Stimulated activated naive CD8-positive, alpha-beta T cell treated with anti-CD3 and anti-CD28 coated beads, Interleukin-15, Interleukin-2, amounts not matched to agents 100 ng/mL and 50 ng/mL, for 24 hours (primary cell): ENCODE measurements at regions not wholly inside any gene's neighbourhood (a gene's known extent, or its start where the extent isn't known, plus 50 kb on each side); places are given as distances from the start of the nearest gene placed in this dataset.

ENCODE experiments used
- H3K27ac Mint-ChIP-seq: one replicate; pipeline ENCODE4 v1.8.0; 2021; ENCODE audit warnings: mild to moderate bottlenecking, mixed read lengths
- H3K27me3 Mint-ChIP-seq: one replicate; pipeline ENCODE4 v1.8.0; 2021; ENCODE audit warnings: mixed read lengths
- H3K36me3 Mint-ChIP-seq: one replicate; pipeline ENCODE4 v1.8.0; 2021; ENCODE audit warnings: low read depth, mixed read lengths
- H3K4me1 Mint-ChIP-seq: one replicate; pipeline ENCODE4 v1.8.0; 2021; ENCODE audit warnings: low read depth, mixed read lengths
- H3K4me3 Mint-ChIP-seq: one replicate; pipeline ENCODE4 v1.8.0; 2021; ENCODE audit warnings: mild to moderate bottlenecking, mixed read lengths
- H3K9me3 Mint-ChIP-seq: one replicate; pipeline ENCODE4 v1.8.0; 2021; ENCODE audit warnings: mixed read lengths

DNA sequence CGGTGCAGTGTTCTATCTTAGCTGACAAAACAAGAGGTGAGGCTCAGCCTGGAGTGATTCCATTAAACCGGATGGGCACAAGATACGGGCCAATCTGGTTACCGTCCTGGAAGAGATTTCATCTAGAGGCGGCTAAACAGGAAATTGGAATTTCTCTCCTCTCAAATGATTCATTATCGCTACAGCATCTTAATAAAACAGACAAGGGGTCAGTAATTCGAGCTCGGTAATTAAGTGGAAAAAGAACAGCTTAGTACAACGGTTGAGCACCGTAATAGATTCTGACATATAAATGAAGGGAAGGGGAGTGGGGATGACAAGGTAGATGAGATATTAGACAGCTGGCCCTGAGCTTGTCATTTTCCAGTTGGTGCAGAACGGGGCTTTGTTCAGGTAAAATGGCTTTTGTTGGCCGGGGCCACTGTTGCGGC lies 137.2 kb downstream of the EDN3 start:
- Mint-ChIP-seq H3K4me3 (no peak overlapping the region), H3K36me3 (no peaks in the 10 kb centered on the region), H3K27ac (no peak overlapping the region), H3K9me3 (no peaks in the 10 kb centered on the region), H3K4me1 (no peaks in the 10 kb centered on the region), H3K27me3 (peaks cover 20% of the 10 kb centered on the region)

GRCh38 chr20:59438201-59438600 lies 137.8 kb downstream of the EDN3 start:
- Mint-ChIP-seq H3K36me3 (no peaks in the 10 kb centered on the region), H3K9me3 (no peaks in the 10 kb centered on the region), H3K4me3 (no peak overlapping the region), H3K27ac (no peak overlapping the region), H3K27me3 (peaks cover 20% of the 10 kb centered on the region), H3K4me1 (no peaks in the 10 kb centered on the region)

DNA sequence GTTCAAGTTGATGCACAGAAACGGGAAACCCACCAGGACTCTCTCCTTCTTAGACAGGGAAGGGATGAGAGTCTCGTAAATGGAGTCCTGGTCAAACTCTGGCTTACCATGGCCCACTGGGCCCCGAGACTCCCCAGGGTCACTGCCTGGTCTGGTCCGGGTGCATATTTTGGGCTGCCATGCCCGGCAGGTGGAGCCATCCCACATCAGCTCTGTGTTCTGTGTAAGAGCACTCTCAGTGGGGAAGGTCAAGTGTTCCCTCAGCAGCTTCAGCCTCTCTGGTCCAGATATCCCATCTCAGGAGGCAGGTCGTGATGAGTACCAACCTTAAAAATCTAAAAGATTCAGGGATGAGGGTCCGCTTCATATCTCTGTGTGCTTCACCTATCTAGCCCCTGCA lies 138.8 kb downstream of the EDN3 start:
- Mint-ChIP-seq H3K9me3 (no peaks in the 10 kb centered on the region), H3K4me3 (no peak overlapping the region), H3K27me3 (peaks cover 27% of the 10 kb centered on the region), H3K4me1 (no peaks in the 10 kb centered on the region), H3K27ac (no peak overlapping the region), H3K36me3 (no peaks in the 10 kb centered on the region)

DNA sequence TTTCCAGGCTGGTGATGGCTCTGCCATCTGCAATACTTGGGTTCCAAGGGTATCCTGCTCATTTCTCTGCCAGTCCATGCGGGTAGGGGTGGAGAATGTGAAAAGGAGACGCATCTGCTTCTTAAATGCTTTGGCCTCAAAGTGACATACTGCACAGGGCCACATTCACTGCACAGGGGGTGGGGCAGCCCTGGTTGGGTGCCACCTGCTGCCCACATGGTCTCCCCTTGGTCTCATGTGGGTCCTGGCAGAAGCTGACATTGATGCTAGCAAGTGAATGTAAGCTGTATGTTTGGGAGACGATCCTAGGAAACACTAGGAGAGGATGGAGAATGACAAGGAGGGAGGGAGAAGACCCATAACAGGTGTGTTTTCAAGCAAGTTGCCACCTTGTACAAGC lies 140.9 kb downstream of the EDN3 start:
- Mint-ChIP-seq H3K27me3 (peaks cover 43% of the 10 kb centered on the region), H3K4me1 (no peaks in the 10 kb centered on the region), H3K36me3 (no peaks in the 10 kb centered on the region), H3K27ac (no peak overlapping the region), H3K9me3 (no peaks in the 10 kb centered on the region), H3K4me3 (no peak overlapping the region)

GRCh38 chr20:59441860-59442810 lies 141.7 kb downstream of the EDN3 start:
- H3K4me1 Mint-ChIP-seq = no peaks in the 10 kb centered on the region
- no peaks in the 10 kb centered on the region for H3K36me3 Mint-ChIP-seq
- H3K27ac Mint-ChIP-seq = no peak overlapping the region
- H3K9me3 Mint-ChIP-seq = no peaks in the 10 kb centered on the region
- H3K27me3 Mint-ChIP-seq = peaks cover 44% of the 10 kb centered on the region
- no peak overlapping the region for H3K4me3 Mint-ChIP-seq

GRCh38 chr20:59443550-59443949 lies 143.1 kb downstream of the EDN3 start:
- no peaks in the 10 kb centered on the region for H3K4me1 Mint-ChIP-seq
- no peaks in the 10 kb centered on the region for H3K36me3 Mint-ChIP-seq
- H3K4me3 Mint-ChIP-seq = no peak overlapping the region
- H3K27ac Mint-ChIP-seq = no peak overlapping the region
- H3K27me3 Mint-ChIP-seq = peaks cover 53% of the 10 kb centered on the region
- H3K9me3 Mint-ChIP-seq = no peaks in the 10 kb centered on the region

DNA sequence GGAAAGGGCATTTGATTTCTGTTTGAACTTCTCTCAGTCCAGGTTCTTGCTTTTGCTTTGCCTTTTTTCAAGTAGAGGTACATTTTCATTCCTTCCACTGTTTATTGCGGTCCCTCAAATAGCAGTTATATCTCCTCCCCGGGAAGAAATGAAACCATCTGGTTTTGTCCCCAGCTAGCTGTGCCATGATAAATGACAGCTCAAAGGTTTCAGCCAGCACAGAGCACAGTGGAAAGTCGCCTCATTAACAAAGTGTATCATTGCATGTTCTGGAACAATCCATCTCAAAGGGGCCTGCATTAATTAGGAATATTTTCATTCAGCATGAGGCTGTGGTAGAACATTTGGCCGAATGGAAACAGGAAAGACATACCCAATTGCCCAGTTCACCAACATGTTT lies 146.0 kb downstream of the EDN3 start:
- Mint-ChIP-seq H3K9me3 (no peaks in the 10 kb centered on the region), H3K36me3 (no peaks in the 10 kb centered on the region), H3K4me1 (no peaks in the 10 kb centered on the region), H3K27me3 (peaks cover 66% of the 10 kb centered on the region), H3K27ac (no peak overlapping the region), H3K4me3 (no peak overlapping the region)

GRCh38 chr20:59448196-59448595 lies 147.8 kb downstream of the EDN3 start:
- no peak overlapping the region for H3K4me3 Mint-ChIP-seq
- no peaks in the 10 kb centered on the region for H3K9me3 Mint-ChIP-seq
- no peak overlapping the region for H3K27ac Mint-ChIP-seq
- no peaks in the 10 kb centered on the region for H3K4me1 Mint-ChIP-seq
- H3K36me3 Mint-ChIP-seq = no peaks in the 10 kb centered on the region
- H3K27me3 Mint-ChIP-seq = peaks cover 56% of the 10 kb centered on the region

GRCh38 chr20:59448851-59449444 lies 148.5 kb downstream of the EDN3 start:
- Mint-ChIP-seq H3K36me3 (no peaks in the 10 kb centered on the region), H3K4me1 (no peaks in the 10 kb centered on the region), H3K4me3 (no peak overlapping the region), H3K9me3 (no peaks in the 10 kb centered on the region), H3K27ac (no peak overlapping the region), H3K27me3 (peaks cover 48% of the 10 kb centered on the region)

- Mint-ChIP-seq H3K4me1 (no peaks in the 10 kb centered on the region), H3K36me3 (no peaks in the 10 kb centered on the region), H3K4me3 (no peak overlapping the region), H3K27me3 (peaks cover 35% of the 10 kb centered on the region), H3K27ac (no peak overlapping the region), H3K9me3 (no peaks in the 10 kb centered on the region)
Observed at GRCh38 chr20:59451066-59451630, 150.7 kb downstream of the EDN3 start.

GRCh38 chr20:59451641-59452040 lies 151.2 kb downstream of the EDN3 start:
- no peak overlapping the region for H3K27ac Mint-ChIP-seq
- H3K4me1 Mint-ChIP-seq = no peaks in the 10 kb centered on the region
- no peaks in the 10 kb centered on the region for H3K36me3 Mint-ChIP-seq
- peaks cover 35% of the 10 kb centered on the region for H3K27me3 Mint-ChIP-seq
- H3K9me3 Mint-ChIP-seq = no peaks in the 10 kb centered on the region
- no peak overlapping the region for H3K4me3 Mint-ChIP-seq

DNA sequence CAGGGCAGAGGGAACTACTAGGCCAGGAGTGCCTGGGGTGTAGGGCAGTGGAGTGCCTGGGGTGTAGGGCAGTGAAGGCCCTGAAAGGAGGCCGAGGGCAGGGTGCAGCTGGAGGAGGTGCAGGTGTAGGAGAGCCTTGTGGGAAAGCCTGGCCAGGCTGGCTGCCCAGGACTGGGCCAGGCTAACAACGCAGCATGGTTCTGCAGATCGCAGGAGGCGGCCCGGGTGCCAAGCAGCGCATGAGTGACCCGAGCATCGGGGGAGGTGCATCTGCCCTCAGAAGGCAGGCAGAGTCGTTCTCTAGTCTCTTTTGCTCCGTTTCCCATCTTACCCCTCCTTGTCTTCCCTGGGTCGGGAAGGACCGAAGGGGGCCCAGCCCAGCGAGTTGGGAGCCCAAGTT lies 151.5 kb upstream of the PHACTR3 start:
- Mint-ChIP-seq H3K4me1 (no peaks in the 10 kb centered on the region), H3K27ac (no peak overlapping the region), H3K9me3 (no peaks in the 10 kb centered on the region), H3K4me3 (no peak overlapping the region), H3K27me3 (peaks cover 34% of the 10 kb centered on the region), H3K36me3 (no peaks in the 10 kb centered on the region)

GRCh38 chr20:59453759-59454560 lies 150.4 kb upstream of the PHACTR3 start:
- Mint-ChIP-seq H3K27ac (no peak overlapping the region), H3K36me3 (no peaks in the 10 kb centered on the region), H3K27me3 (peaks cover 29% of the 10 kb centered on the region), H3K9me3 (no peaks in the 10 kb centered on the region), H3K4me3 (no peak overlapping the region), H3K4me1 (no peaks in the 10 kb centered on the region)

DNA sequence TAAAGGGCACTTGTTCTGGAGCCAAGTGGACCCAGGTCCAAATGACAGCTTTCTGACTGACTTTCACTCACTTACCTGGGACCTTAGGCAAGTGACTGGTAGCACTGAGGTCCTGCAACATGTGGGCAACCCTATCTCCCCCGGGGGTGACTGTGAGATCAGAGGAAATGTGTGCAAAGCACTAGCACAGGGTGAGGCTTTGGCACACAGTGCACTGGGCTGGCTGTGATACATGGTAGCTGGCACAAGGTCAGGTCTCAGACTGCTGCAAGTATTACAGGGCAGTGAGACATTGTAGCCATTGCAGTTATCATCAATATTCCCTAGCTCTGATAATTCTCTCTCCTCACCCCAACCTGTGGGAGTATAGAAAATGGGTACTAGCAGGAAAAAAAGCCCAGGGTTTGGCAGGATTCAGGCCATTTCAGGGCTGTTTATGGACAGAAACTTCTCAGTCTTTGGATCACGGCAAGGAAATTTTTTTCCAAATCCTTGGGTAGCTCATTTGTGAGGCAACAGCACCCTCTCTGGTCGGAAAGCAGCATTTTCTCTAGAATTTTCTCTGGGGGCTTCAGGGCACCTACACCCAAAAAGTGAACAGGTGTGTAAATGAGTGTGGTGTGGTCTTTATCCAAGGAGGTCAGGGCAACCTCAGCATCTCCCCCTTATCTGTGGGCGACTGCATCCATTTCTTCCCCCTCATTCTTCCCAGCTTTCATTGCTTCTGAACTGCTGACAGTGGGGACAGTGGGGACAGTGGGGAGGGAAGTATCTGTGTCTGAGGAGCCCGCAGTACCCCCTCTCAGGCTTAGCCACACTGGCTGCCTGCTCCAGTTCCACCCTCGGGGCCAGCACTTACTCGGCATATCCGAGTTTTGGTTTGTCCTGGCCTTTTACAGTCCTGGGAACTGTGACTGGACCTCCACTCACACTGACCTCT lies 148.7 kb upstream of the PHACTR3 start:
- no peak overlapping the region for H3K4me3 Mint-ChIP-seq

More for the DNA sequence above, 148.7 kb upstream of the PHACTR3 start:
- Mint-ChIP-seq H3K9me3 (no peaks in the 10 kb centered on the region), H3K4me1 (no peaks in the 10 kb centered on the region), H3K27me3 (peaks cover 23% of the 10 kb centered on the region), H3K36me3 (no peaks in the 10 kb centered on the region), H3K27ac (no peak overlapping the region)
